NCI-H2171 (cell line): ENCODE measurements at regions not wholly inside any gene's neighbourhood (a gene's known extent, or its start where the extent isn't known, plus 50 kb on each side); places are given as distances from the start of the nearest gene placed in this dataset.

Source experiments
- DNase-seq: peaks from one replicate; lab custom pipeline; 2025; lab: John Stamatoyannopoulos, UW

- DNase-seq, result no peak
Measured at GRCh38 chr5:124372457-124372856, 374.0 kb downstream of the ZNF608 start.

DNA sequence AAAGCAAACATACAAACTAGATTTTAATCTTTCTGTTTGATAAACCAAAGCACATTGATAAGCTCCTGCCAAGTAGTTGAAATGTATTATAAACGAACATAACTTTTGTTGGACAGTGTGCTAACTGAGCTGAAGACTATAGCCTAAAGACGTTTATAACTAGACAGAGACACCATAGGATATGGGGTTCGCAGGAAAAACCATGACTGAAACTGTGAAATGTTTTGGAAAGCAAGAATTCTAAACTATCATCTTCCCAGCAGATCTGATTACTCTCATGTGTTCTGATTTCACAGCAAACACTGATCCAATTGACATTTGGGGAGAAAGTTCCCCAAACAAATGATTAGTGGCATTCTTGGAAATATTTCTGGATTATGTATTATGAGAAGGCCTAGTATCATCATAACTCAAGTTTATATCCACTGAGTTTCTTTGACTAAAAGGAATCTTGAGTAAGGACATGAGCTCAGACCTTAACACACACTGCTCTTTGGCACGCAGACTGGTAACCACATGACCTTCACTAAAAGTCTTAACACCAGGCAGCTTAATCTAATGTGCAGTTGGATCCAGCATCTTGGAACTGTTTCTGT is 375.2 kb downstream of the ZNF608 start:
- no peak for DNase-seq

- DNase-seq, result no peak
Measured at GRCh38 chr5:124370601-124371000, 375.8 kb downstream of the ZNF608 start.

- DNase-seq, result no peak
Measured at GRCh38 chr5:124365361-124365801, 381.1 kb downstream of the ZNF608 start.

DNA sequence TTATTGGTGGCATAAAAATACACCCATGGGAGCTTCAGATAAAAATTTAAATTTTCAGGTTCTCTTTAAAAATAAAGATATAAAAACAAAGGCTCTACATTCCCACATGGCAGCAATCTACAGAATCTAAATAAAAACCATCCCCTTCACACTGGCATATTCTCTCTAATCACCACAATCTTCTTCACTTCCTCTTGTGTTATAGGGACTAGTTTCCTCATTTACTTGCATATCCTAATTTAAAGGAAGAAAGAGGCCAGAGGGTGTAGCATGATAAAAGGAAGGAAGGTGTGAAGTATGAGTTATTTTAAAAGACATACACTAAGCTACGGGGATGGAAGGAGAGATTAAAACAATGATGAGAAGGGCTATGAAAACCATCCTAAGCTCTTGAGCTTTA is 390.5 kb downstream of the ZNF608 start:
- DNase-seq, result no peak

- no peak for DNase-seq
Measured at GRCh38 chr5:124353016-124353415, 393.4 kb downstream of the ZNF608 start.

GRCh38 chr5:124352312-124352711 is 394.1 kb downstream of the ZNF608 start:
- no peak for DNase-seq

DNA sequence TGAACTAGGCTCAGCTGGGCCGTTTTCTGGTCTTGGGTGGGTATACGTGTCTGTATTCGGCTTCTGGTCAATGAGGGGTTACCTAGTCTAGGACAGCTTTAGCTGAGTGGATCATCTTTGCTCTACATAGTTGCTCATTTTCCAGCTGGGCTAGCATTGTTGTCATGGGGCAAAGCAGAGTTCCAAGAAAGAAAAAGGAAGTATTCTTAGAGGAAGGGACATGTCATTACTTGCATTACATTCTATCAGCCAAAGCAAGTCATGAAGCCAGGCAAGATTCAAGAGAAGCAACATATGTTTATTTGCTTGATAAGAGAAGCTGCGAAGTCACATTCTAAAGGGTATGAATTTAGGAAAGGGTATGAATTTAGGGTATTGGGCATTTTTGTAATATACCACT is 396.5 kb downstream of the ZNF608 start:
- DNase-seq, result no peak

DNA sequence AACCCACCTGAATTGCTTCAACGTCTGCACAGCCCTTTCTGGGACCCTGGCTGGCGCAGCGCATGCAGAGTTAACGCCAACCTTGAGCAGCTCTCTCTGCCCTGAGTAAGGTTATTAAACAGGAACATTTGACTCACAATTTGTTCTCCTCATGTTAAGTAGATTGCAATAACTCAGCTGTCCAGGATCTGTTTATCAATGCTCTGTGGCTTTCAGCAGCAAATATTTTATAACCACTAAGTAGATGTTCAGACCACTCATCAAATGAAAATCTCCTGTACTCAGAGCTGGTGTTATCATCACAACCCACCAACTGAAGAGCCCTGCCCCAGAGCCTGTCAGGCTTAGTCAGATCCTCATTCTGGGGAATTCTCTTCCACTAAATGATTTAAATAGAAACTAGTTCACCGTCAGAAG is 403.0 kb downstream of the ZNF608 start:
- DNase-seq, result no peak

DNA sequence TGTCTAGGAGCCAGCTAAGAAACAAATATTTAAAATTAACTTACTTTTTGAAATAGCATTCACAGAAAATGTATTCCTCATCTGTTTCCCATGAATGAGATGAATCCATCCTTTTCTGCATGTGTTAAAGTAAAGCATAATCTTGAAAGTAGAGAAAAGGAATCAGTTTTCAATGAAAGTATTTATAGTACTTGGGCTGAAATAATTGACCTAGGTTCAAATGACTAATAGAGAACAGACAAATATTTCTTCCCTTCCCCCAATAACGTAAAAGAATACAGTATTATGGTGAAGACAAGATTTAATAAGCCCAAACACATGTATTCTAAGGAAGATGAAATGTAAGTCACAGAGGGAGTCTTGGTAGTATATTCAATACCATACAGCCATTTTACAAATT is 403.5 kb downstream of the ZNF608 start:
- no peak for DNase-seq

GRCh38 chr5:124342584-124342983 is 403.9 kb downstream of the ZNF608 start:
- DNase-seq, result no peak

DNA sequence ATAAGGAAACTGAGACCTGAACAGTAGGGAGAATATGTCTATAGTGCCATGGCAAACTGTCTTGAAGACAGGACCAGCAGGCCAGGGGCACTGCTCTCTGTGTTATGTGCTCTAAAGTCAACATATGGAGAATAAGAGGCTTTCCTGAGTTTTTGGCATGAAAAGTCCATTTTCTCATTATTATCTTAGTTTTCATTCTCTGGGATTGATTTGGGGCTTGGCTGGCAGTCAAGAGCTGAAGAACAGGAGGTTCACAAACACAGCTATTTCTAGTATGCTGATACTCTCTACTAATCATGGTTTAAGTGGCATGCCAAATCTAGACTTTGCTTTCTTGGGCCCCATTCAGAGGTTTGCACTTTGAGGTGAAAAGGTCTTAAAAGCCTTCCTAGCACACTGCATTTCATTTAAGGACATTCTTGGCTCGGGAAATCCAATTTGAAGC is 404.4 kb downstream of the ZNF608 start:
- DNase-seq, result no peak

DNA sequence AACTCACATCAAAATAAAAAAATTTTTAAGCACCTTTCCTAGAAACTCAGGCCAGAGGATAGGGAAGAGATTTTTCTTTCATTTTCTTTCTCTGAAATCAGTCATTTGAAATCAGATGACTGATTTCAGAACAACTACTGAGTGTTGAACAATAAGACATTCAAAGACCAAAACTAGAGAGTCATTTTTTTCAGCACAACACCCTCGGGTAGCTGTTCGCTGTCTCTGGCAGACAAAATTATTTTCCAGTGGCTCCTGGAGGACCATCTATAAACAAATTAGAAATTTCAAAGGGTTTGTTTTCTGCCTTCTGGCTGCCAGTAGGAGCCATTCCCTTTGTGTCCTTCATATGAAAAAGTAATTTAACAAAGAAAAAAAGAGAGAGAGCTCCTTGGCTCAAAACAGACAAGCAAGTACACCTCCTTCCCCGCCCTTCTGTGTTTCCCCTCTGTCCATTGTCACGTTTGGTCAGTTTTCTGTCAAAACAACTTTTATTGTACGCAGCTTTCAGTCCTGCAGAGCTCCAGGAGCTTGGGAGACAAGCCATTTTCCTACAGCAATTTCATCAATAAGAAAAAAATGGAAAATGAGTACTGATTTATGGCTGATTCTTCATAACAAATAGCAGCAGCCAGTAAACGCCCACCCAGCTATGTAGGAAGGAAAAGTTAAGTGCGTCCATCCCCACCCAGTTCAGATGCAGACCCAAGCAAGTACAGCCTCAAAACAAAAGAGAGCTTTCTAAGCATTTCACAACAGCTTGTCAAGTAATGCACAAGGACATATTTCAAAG is 405.2 kb downstream of the ZNF608 start:
- no peak for DNase-seq

DNA sequence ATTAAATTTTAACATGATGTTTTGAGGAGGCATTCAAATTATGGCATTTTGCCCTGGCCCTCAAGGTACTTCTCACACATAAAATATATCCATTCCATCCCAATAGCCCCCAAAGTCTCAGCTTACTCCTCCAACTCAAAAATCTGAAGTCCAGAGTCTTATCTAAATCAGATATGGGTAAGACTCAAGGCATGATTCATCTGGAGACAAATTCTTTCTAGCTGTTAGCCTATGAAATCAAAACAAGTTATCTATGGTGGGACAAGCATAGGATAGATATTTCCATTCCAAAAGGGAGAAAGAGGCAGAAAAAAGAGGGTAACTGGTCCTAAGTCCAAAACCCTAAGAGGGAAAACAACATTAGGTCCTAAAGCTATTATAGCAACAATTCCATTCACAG is 408.4 kb downstream of the ZNF608 start:
- no peak for DNase-seq

DNA sequence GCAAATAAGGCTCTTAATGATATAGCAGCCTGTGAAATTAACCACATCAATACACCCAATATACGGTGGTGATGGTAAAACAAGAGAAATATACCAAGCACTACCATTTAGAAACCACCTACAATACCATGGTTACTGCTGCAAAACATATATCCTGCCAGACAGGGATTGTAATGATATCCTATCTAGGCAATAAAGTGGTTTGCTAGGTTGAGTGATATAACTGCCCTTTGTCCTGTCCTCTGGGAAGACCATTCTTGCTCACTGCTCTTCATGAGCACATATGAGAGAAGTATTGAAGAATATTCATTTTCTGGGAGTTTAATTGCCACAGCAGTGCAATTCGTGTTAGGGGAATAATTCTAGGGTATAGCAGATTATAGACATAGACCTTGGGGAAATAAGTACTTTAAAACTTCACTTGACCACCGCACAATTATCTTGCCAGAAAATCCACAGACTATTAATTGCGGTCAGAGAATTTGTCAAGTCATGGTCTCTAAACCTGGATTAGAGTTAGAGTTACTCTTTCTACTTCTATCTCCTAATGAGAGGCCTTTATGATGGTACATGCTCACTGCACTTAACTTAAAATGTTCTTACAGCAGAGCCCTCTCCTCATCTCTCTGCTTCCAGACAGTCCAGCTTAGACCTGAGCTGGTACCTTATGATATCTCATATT is 413.0 kb downstream of the ZNF608 start:
- no peak for DNase-seq

DNA sequence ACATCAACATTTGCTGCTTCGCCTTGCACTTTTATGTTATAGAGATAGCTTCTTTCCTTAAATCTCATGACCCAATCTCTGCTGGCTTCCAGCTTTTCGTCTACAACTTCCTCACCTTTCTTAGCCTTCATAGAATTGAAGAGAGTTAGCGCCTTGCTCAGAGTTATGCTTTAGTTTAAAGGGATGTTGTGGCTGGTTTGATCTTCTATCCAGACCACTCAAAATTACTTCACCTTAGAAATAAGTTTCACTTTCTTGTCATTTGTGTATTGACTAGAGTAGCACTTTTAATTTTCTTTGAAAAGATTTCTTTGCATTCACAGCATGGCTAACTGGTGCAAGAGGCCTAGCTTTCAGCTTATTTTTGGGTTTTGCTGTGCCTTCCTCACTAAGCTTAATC is 414.2 kb downstream of the ZNF608 start:
- no peak for DNase-seq

- DNase-seq, result no peak
Measured at GRCh38 chr5:124330595-124331220, 415.7 kb downstream of the ZNF608 start.

DNA sequence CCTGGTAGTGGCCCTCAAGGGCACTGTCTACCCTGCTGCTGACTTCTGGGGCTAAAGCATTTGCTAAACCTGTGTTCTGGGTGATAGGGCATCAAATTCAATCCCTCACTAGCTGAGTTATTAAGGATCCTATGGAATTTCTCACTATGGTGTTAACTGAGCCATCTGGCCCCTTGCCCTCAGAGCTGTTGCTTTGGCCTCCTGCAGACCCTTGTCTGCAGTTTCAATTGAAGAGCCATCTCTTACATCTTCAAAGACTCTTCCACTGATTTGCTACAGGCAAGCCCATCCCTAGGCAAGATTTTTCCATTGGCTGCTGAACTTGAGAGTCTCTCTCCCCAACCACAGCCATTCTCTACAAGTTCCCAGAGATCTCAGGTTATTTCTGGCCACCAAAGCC is 418.2 kb downstream of the ZNF608 start:
- no peak for DNase-seq

DNA sequence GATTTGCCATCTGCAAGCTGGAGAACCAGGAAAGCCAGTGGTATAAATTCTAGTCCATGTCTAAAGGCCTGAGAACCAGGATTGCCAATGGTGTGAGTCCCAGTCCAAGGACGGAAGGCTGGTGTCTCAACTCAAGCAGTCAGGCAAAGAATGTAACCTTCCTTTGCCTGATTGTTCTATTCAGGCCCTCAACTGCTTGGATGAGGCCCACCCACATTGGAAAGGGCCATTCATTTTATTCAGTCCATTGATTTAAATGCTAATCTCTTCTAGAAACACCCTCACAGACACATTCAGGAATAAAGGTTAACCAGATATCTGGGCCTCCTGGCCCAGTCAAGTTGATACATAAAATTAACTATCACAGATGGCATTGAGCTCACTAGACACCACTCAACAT is 427.8 kb downstream of the ZNF608 start:
- no peak for DNase-seq

DNA sequence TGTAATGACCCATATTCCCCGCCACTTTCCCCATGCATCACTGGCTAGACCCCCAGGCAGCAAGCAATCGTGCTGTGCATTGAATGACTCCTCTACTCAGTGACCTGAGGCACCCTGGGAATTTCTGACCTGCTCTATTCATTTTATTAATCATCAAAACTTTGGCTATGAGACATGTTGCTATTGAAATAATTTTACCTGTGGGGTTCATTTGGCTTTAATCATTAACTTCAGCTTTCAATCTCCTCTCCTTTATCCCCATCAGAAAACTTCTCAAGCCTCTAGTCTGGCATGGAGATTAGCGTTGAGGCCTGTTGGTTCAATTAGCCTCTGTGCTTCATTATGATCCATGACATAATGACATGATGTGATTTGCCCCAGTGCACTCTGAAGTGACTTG is 429.0 kb downstream of the ZNF608 start:
- DNase-seq, result no peak

DNA sequence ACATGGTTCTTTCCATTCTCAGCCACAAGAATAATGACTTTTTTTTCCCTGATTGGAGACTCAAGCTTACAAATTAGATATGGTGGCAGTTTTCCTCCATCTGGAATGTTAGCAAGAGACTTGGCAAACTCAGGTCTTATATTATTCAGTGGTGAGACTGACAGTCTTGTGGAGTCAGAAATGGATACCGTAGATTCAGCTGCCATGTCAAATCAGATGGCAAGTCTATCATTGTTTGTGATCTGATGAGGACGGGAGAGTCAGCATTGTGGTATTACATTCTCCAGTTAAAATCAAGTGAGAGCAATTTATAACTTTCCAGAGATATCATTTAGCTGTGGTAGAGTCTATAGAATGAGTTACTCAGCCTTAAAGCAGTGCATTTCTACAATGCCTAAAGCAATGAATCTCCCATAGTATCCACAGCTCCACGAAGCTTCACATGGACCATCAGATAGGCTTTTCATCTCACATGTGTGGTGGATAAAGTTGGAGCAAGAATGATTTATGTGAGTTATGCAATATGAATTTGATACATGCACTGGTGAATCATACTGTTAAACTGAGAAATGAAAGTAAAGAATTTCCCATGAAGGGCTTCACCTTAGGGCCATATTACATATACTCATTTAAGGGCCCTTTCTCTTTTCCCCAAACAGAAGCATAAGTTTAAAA is 430.6 kb downstream of the ZNF608 start:
- no peak for DNase-seq

DNA sequence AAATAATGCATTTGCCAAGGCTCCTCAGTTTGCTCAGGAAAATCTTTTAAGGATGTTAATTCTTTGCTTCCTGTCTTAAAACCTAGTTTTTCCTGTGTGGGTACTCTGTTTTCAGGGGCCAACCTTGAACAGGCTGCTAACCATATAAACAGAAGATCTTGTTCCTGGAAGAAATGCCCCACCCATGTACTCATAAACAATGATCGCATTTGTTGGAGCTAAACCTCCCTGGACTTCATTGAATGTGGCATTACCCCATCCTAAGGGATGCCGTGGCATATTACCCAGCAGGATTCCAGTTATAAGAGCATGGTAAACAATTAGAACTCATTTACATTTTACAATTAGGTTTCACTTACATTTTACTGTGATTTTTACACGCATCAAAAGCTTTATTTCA is 436.0 kb downstream of the ZNF608 start:
- no peak for DNase-seq
